PFSK-1 (cell line): ENCODE measurements at regions not wholly inside any gene's neighbourhood (a gene's known extent, or its start where the extent isn't known, plus 50 kb on each side); places are given as distances from the start of the nearest gene placed in this dataset.

Source experiments
- FOXP2 ChIP-seq: optimal IDR thresholded peaks from 2 replicates; pipeline ENCODE3; 2011; ENCODE audit warnings: borderline replicate concordance, control low read depth, inconsistent platforms; ENCODE audit not compliant: insufficient read depth; ENCODE audit errors: extremely low read length, extremely low read depth
- POLR2AphosphoS5 ChIP-seq: IDR thresholded peaks from 2 replicates; pipeline ENCODE4 v1.6.1; 2012; ENCODE audit warnings: low read depth, mild to moderate bottlenecking, control low read depth, low read length, moderate library complexity
- SIN3A ChIP-seq: IDR thresholded peaks from 2 replicates; pipeline ENCODE4 v1.6.1; 2012; ENCODE audit warnings: mild to moderate bottlenecking, low read length, moderate library complexity, borderline replicate concordance; ENCODE audit not compliant: insufficient read depth
- TAF1 ChIP-seq: IDR thresholded peaks from 2 replicates; pipeline ENCODE4 v1.6.1; 2012; ENCODE audit warnings: low read length, control low read depth, borderline replicate concordance; ENCODE audit not compliant: insufficient read depth
- TF ChIP-seq, protein P1 (sequence below), 2 experiments: IDR thresholded peaks; 2 replicates each; pipeline versions ENCODE4 v1.6.1 to v1.8.0; 2011 to 2012; ENCODE audit warnings: low read depth in 2 of 2, low read length in 2 of 2, control low read depth in 1 of 2, inconsistent platforms in 1 of 2, mild to moderate bottlenecking in 1 of 2, moderate library complexity in 1 of 2; ENCODE audit not compliant: insufficient read depth in 1 of 2

DNA sequence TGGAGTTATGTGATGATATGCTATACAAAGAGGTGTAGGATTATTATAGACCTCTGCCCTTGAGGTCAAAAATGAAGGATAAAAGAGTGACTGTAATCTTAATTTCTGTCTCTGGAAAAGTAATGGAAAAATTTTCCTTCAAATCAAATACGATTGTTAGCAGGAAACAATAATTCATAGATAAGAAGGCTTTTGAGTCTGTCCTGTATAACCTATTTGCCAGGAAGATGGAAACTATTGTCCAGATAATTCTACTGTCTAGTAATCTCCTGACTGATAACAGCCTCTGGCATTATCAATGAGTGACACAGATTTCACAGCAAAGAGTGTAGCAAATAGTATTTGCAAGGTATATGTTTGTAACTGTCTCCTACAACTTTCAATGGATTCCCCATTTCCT, 307.8 kb downstream of the MTX2 start:
- TF ChIP-seq TAF1 (no peak), POLR2AphosphoS5 (no peak), SIN3A (no peak), FOXP2 (no peak)
- TF ChIP-seq, protein P1, sequence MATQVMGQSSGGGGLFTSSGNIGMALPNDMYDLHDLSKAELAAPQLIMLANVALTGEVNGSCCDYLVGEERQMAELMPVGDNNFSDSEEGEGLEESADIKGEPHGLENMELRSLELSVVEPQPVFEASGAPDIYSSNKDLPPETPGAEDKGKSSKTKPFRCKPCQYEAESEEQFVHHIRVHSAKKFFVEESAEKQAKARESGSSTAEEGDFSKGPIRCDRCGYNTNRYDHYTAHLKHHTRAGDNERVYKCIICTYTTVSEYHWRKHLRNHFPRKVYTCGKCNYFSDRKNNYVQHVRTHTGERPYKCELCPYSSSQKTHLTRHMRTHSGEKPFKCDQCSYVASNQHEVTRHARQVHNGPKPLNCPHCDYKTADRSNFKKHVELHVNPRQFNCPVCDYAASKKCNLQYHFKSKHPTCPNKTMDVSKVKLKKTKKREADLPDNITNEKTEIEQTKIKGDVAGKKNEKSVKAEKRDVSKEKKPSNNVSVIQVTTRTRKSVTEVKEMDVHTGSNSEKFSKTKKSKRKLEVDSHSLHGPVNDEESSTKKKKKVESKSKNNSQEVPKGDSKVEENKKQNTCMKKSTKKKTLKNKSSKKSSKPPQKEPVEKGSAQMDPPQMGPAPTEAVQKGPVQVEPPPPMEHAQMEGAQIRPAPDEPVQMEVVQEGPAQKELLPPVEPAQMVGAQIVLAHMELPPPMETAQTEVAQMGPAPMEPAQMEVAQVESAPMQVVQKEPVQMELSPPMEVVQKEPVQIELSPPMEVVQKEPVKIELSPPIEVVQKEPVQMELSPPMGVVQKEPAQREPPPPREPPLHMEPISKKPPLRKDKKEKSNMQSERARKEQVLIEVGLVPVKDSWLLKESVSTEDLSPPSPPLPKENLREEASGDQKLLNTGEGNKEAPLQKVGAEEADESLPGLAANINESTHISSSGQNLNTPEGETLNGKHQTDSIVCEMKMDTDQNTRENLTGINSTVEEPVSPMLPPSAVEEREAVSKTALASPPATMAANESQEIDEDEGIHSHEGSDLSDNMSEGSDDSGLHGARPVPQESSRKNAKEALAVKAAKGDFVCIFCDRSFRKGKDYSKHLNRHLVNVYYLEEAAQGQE (IDR thresholded peaks at IDR 0.05; ENCODE audit: insufficient read depth in 1 of 2, low read depth in 2 of 2, low read length in 2 of 2), result no peak
